RCC 7860 (cell line): ENCODE measurements at regions not wholly inside any gene's neighbourhood (a gene's known extent, or its start where the extent isn't known, plus 50 kb on each side); places are given as distances from the start of the nearest gene placed in this dataset.

Experiments used
- DNase-seq: peaks from one replicate; pipeline ENCODE4 v3.0.0-alpha.2; 2015; ENCODE audit warnings: low spot score
- FAIRE-seq: peaks from 2 replicates; lab custom pipeline; 2012; peaks lifted over from hg19 to GRCh38; lab: Jason Lieb, UNC

- FAIRE-seq (no peak), DNase-seq (no peak)
Observed at GRCh38 chr18:73797419-73797818, 350.2 kb downstream of the FBXO15 start.

- FAIRE-seq = no peak
- DNase-seq = no peak
Observed at GRCh38 chr18:73793386-73793785, 354.2 kb downstream of the FBXO15 start.

GRCh38 chr18:73791081-73791480 lies 356.6 kb downstream of the FBXO15 start:
- DNase-seq (no peak), FAIRE-seq (no peak)

GRCh38 chr18:73790587-73790986 lies 357.0 kb downstream of the FBXO15 start:
- no peak for DNase-seq
- FAIRE-seq = no peak

GRCh38 chr18:73787316-73787715 lies 360.3 kb downstream of the FBXO15 start:
- DNase-seq (no peak), FAIRE-seq (no peak)

- FAIRE-seq (no peak), DNase-seq (no peak)
Observed at GRCh38 chr18:73785300-73785699, 362.3 kb downstream of the FBXO15 start.

GRCh38 chr18:73784853-73785252 lies 362.8 kb downstream of the FBXO15 start:
- no peak for DNase-seq
- FAIRE-seq = no peak

- no peak for FAIRE-seq
Observed at GRCh38 chr18:73782405-73782804, 365.2 kb downstream of the FBXO15 start.

GRCh38 chr18:73780218-73780617 lies 367.4 kb downstream of the FBXO15 start:
- FAIRE-seq = no peak
- no peak for DNase-seq

More at GRCh38 chr18:73782405-73782804, 365.2 kb downstream of the FBXO15 start:
- no peak for DNase-seq

GRCh38 chr18:73778032-73778359 lies 369.6 kb downstream of the FBXO15 start:
- no peak for DNase-seq
- no peak for FAIRE-seq

GRCh38 chr18:73777356-73778031 lies 370.1 kb downstream of the FBXO15 start:
- FAIRE-seq = no peak
- DNase-seq = no peak

GRCh38 chr18:73774811-73775509 lies 372.7 kb downstream of the FBXO15 start:
- DNase-seq (peak; percentile 6), FAIRE-seq (no peak)

GRCh38 chr18:73768043-73768442 lies 379.6 kb downstream of the FBXO15 start:
- no peak for DNase-seq
- FAIRE-seq = no peak

GRCh38 chr18:73766910-73767515 lies 380.6 kb downstream of the FBXO15 start:
- no peak for FAIRE-seq

GRCh38 chr18:73758446-73758845 lies 389.2 kb downstream of the FBXO15 start:
- DNase-seq (no peak), FAIRE-seq (no peak)

More at GRCh38 chr18:73766910-73767515, 380.6 kb downstream of the FBXO15 start:
- DNase-seq = no peak

GRCh38 chr18:73756256-73757091 lies 391.2 kb downstream of the FBXO15 start:
- DNase-seq (no peak), FAIRE-seq (no peak)

GRCh38 chr18:73752965-73753364 lies 394.7 kb downstream of the FBXO15 start:
- FAIRE-seq (no peak), DNase-seq (no peak)

- DNase-seq = peak; percentile 43
- FAIRE-seq = no peak
Observed at GRCh38 chr18:73752546-73752945, 395.1 kb downstream of the FBXO15 start.

- FAIRE-seq (no peak), DNase-seq (no peak)
Observed at GRCh38 chr18:73750052-73750451, 397.6 kb downstream of the FBXO15 start.

- FAIRE-seq (no peak), DNase-seq (no peak)
Observed at GRCh38 chr18:73749304-73749703, 398.3 kb downstream of the FBXO15 start.

- no peak for DNase-seq
- FAIRE-seq = no peak
Observed at GRCh38 chr18:73748731-73749130, 398.9 kb downstream of the FBXO15 start.
